Panc1 (cell line): ENCODE measurements at regions not wholly inside any gene's neighbourhood (a gene's known extent, or its start where the extent isn't known, plus 50 kb on each side); places are given as distances from the start of the nearest gene placed in this dataset.
A peak's percentile ranks its signal among the peaks of the same experiment; 100 is the strongest.

Source experiments
- ATAC-seq: fragments of 200-7000 bp; cut with Tn5 transposase; 2 replicates; pipeline ENCODE4 v1.9.1; 2020; ENCODE audit warnings: mild to moderate bottlenecking, moderate library complexity
- BruUV-seq: library from RNA; stranded (reverse); fragments of 400-500 nt; replicated peaks from 2 replicates; lab custom pipeline; 2021; lab: Mats Ljungman, UMichigan
- CTCF ChIA-PET: fragments of 300-600 bp; sonication (Branson Sonifier 250); formaldehyde crosslinking; loops from one replicate; lab custom pipeline; 2022; ENCODE audit warnings: antibody characterized with exemption; lab: Charles Lee
- POLR2A ChIA-PET: fragments of 300-600 bp; sonication (Branson Sonifier 250); formaldehyde crosslinking; loops from one replicate; lab custom pipeline; 2022; ENCODE audit warnings: antibody characterized with exemption; lab: Charles Lee
- DNase-seq: peaks from one replicate; pipeline ENCODE4 v3.0.0-alpha.2; 2010; ENCODE audit warnings: low read depth, low spot score
- H3K27ac ChIP-seq: 2 replicates; pipeline ENCODE4 v1.5.1; 2011; ENCODE audit warnings: mild to moderate bottlenecking, low read length, inconsistent platforms
- H3K27me3 ChIP-seq: fragments of 200-500 bp; sonication (Bioruptor generic); 2 replicates; pipeline ENCODE4 v1.6.0; 2014; ENCODE audit warnings: low read length, inconsistent platforms; ENCODE audit not compliant: control insufficient read depth, insufficient read depth
- H3K36me3 ChIP-seq: fragments of 200-500 bp; sonication (Bioruptor generic); 2 replicates; pipeline ENCODE4 v1.5.1; 2014; ENCODE audit warnings: inconsistent platforms, mild to moderate bottlenecking, low read length, moderate library complexity; ENCODE audit not compliant: control insufficient read depth, insufficient read depth
- H3K4me1 ChIP-seq: 2 replicates; pipeline ENCODE4 v1.5.1; 2011; ENCODE audit warnings: inconsistent platforms, mild to moderate bottlenecking, low read length, moderate library complexity; ENCODE audit not compliant: control insufficient read depth, insufficient read depth
- H3K4me3 ChIP-seq, 2 experiments: 2 replicates each; pipeline ENCODE4 v1.5.1; 2011 to 2012; ENCODE audit warnings: low read depth in 2 of 2, low read length in 2 of 2, mild to moderate bottlenecking in 2 of 2, inconsistent platforms in 1 of 2, moderate library complexity in 1 of 2
- H3K9me3 ChIP-seq: fragments of 200-500 bp; sonication (Bioruptor generic); 2 replicates; pipeline ENCODE4 v1.5.1; 2014; ENCODE audit warnings: low read depth, mild to moderate bottlenecking, inconsistent platforms, low read length, moderate library complexity; ENCODE audit not compliant: control insufficient read depth, insufficient read depth
- CTCF ChIP-seq: fragments of 450-650 bp; IDR thresholded peaks from 2 replicates; pipeline ENCODE4 v1.5.1; 2017; ENCODE audit warnings: mild to moderate bottlenecking
- POLR2AphosphoS5 ChIP-seq: IDR thresholded peaks from 2 replicates; pipeline ENCODE4 v1.6.1; 2012; ENCODE audit warnings: mild to moderate bottlenecking, low read depth, low read length, moderate library complexity
- REST ChIP-seq, 2 experiments: IDR thresholded peaks; 2 replicates each; pipeline ENCODE4 v1.6.1; 2011 to 2012; ENCODE audit warnings: low read depth in 2 of 2, control low read depth in 1 of 2, low read length in 1 of 2, mild to moderate bottlenecking in 1 of 2, moderate library complexity in 1 of 2; ENCODE audit not compliant: insufficient read depth in 1 of 2
- SIN3A ChIP-seq: IDR thresholded peaks from 2 replicates; pipeline ENCODE4 v1.6.1; 2012; ENCODE audit warnings: low read depth, mild to moderate bottlenecking, low read length, moderate library complexity, borderline replicate concordance; ENCODE audit not compliant: insufficient read depth
- TCF7L2 ChIP-seq: IDR thresholded peaks from 2 replicates; pipeline ENCODE4 v1.6.1; 2011; ENCODE audit warnings: mild to moderate bottlenecking, low read depth, low read length, inconsistent platforms
- in situ Hi-C: cut with HindIII; loops from 2 replicates; pipeline ENCODE4 v1.10.0; 2016; ENCODE audit warnings: low sequenced_read_pairs, low pct_unique_long_range_greater_than_20kb
- intact Hi-C: fragments of 100-400 bp; cut with micrococcal nuclease; formaldehyde crosslinking; loops from one replicate; pipeline ENCODE4 v1.10.0; 2022; ENCODE audit not compliant: unreplicated experiment

GRCh38 chr1:102435483-102435882, 438.8 kb upstream of the OLFM3 start:
- in situ Hi-C loops: no loop called here
- Histone ChIP-seq H3K27me3 (no peaks in the 10 kb centered on the region), H3K4me3 (no peak overlapping the region), H3K36me3 (no peaks in the 10 kb centered on the region), H3K27ac (no peak overlapping the region), H3K9me3 (no peaks in the 10 kb centered on the region), H3K4me1 (no peaks in the 10 kb centered on the region)
- no peak for DNase-seq
- CTCF ChIA-PET: no interaction called here
- POLR2A ChIA-PET: no interaction called here
- ATAC-seq: no peak
- TF ChIP-seq SIN3A (no peak), REST (IDR thresholded peaks at IDR 0.05; ENCODE audit: insufficient read depth in 1 of 2, low read depth in 2 of 2, low read length in 1 of 2) (no peak), TCF7L2 (no peak), CTCF (no peak), POLR2AphosphoS5 (no peak)
- no TSS peak for BruUV-seq
- intact Hi-C loops: no loop called here

GRCh38 chr1:102434421-102434820, 437.7 kb upstream of the OLFM3 start:
- ATAC-seq: no peak
- BruUV-seq: no TSS peak
- TF ChIP-seq CTCF (peak; percentile 50), TCF7L2 (no peak)
- CTCF ChIA-PET: no interaction called here
- Histone ChIP-seq H3K9me3 (no peaks in the 10 kb centered on the region), H3K36me3 (no peaks in the 10 kb centered on the region), H3K27me3 (no peaks in the 10 kb centered on the region), H3K4me3 (no peak overlapping the region), H3K4me1 (no peaks in the 10 kb centered on the region), H3K27ac (no peak overlapping the region)
- peak; percentile 2 for DNase-seq
- POLR2A ChIA-PET: no interaction called here
- in situ Hi-C loops (no loop called here), intact Hi-C loops (no loop called here)

GRCh38 chr1:102431253-102431652, 434.5 kb upstream of the OLFM3 start:
- BruUV-seq: no TSS peak
- ChIA-PET POLR2A (no interaction called here), CTCF (no interaction called here)
- Histone ChIP-seq H3K4me1 (no peaks in the 10 kb centered on the region), H3K27me3 (no peaks in the 10 kb centered on the region), H3K36me3 (no peaks in the 10 kb centered on the region), H3K9me3 (no peaks in the 10 kb centered on the region), H3K27ac (no peak overlapping the region), H3K4me3 (no peak overlapping the region)
- TF ChIP-seq REST (IDR thresholded peaks at IDR 0.05; ENCODE audit: insufficient read depth in 1 of 2, low read depth in 2 of 2, low read length in 1 of 2) (no peak), SIN3A (no peak), TCF7L2 (no peak), CTCF (no peak), POLR2AphosphoS5 (no peak)
- no peak for ATAC-seq
- no peak for DNase-seq
- in situ Hi-C loops: no loop called here
- intact Hi-C loops: no loop called here
